Panc1 (cell line): ENCODE measurements at regions not wholly inside any gene's neighbourhood (a gene's known extent, or its start where the extent isn't known, plus 50 kb on each side); places are given as distances from the start of the nearest gene placed in this dataset.
"Not testable (repeated sequence)": the region's sequence is repeated elsewhere in the genome, so short reads cannot be mapped to it uniquely, and the experiment has no call there.

ENCODE experiments used
- ATAC-seq: fragments of 200-7000 bp; cut with Tn5 transposase; 2 replicates; pipeline ENCODE4 v1.9.1; 2020; ENCODE audit warnings: mild to moderate bottlenecking, moderate library complexity
- BruUV-seq: library from RNA; stranded (reverse); fragments of 400-500 nt; replicated peaks from 2 replicates; lab custom pipeline; 2021; lab: Mats Ljungman, UMichigan
- CTCF ChIA-PET: fragments of 300-600 bp; sonication (Branson Sonifier 250); formaldehyde crosslinking; loops from one replicate; lab custom pipeline; 2022; ENCODE audit warnings: antibody characterized with exemption; lab: Charles Lee
- POLR2A ChIA-PET: fragments of 300-600 bp; sonication (Branson Sonifier 250); formaldehyde crosslinking; loops from one replicate; lab custom pipeline; 2022; ENCODE audit warnings: antibody characterized with exemption; lab: Charles Lee
- DNase-seq: peaks from one replicate; pipeline ENCODE4 v3.0.0-alpha.2; 2010; ENCODE audit warnings: low read depth, low spot score
- H3K27ac ChIP-seq: 2 replicates; pipeline ENCODE4 v1.5.1; 2011; ENCODE audit warnings: mild to moderate bottlenecking, low read length, inconsistent platforms
- H3K27me3 ChIP-seq: fragments of 200-500 bp; sonication (Bioruptor generic); 2 replicates; pipeline ENCODE4 v1.6.0; 2014; ENCODE audit warnings: low read length, inconsistent platforms; ENCODE audit not compliant: control insufficient read depth, insufficient read depth
- H3K36me3 ChIP-seq: fragments of 200-500 bp; sonication (Bioruptor generic); 2 replicates; pipeline ENCODE4 v1.5.1; 2014; ENCODE audit warnings: inconsistent platforms, mild to moderate bottlenecking, low read length, moderate library complexity; ENCODE audit not compliant: control insufficient read depth, insufficient read depth
- H3K4me1 ChIP-seq: 2 replicates; pipeline ENCODE4 v1.5.1; 2011; ENCODE audit warnings: inconsistent platforms, mild to moderate bottlenecking, low read length, moderate library complexity; ENCODE audit not compliant: control insufficient read depth, insufficient read depth
- H3K4me3 ChIP-seq, 2 experiments: 2 replicates each; pipeline ENCODE4 v1.5.1; 2011 to 2012; ENCODE audit warnings: low read depth in 2 of 2, low read length in 2 of 2, mild to moderate bottlenecking in 2 of 2, inconsistent platforms in 1 of 2, moderate library complexity in 1 of 2
- H3K9me3 ChIP-seq: fragments of 200-500 bp; sonication (Bioruptor generic); 2 replicates; pipeline ENCODE4 v1.5.1; 2014; ENCODE audit warnings: low read depth, mild to moderate bottlenecking, inconsistent platforms, low read length, moderate library complexity; ENCODE audit not compliant: control insufficient read depth, insufficient read depth
- POLR2AphosphoS5 ChIP-seq: IDR thresholded peaks from 2 replicates; pipeline ENCODE4 v1.6.1; 2012; ENCODE audit warnings: mild to moderate bottlenecking, low read depth, low read length, moderate library complexity
- SIN3A ChIP-seq: IDR thresholded peaks from 2 replicates; pipeline ENCODE4 v1.6.1; 2012; ENCODE audit warnings: low read depth, mild to moderate bottlenecking, low read length, moderate library complexity, borderline replicate concordance; ENCODE audit not compliant: insufficient read depth
- TCF7L2 ChIP-seq: IDR thresholded peaks from 2 replicates; pipeline ENCODE4 v1.6.1; 2011; ENCODE audit warnings: mild to moderate bottlenecking, low read depth, low read length, inconsistent platforms
- in situ Hi-C: cut with HindIII; loops from 2 replicates; pipeline ENCODE4 v1.10.0; 2016; ENCODE audit warnings: low sequenced_read_pairs, low pct_unique_long_range_greater_than_20kb
- intact Hi-C: fragments of 100-400 bp; cut with micrococcal nuclease; formaldehyde crosslinking; loops from one replicate; pipeline ENCODE4 v1.10.0; 2022; ENCODE audit not compliant: unreplicated experiment
- TF ChIP-seq, protein P1 (sequence below), 2 experiments: IDR thresholded peaks; 2 replicates each; pipeline ENCODE4 v1.6.1; 2011 to 2012; ENCODE audit warnings: low read depth in 2 of 2, control low read depth in 1 of 2, low read length in 1 of 2, mild to moderate bottlenecking in 1 of 2, moderate library complexity in 1 of 2; ENCODE audit not compliant: insufficient read depth in 1 of 2
- TF ChIP-seq, protein P2 (sequence below): fragments of 450-650 bp; IDR thresholded peaks from 2 replicates; pipeline ENCODE4 v1.5.1; 2017; ENCODE audit warnings: mild to moderate bottlenecking

DNA sequence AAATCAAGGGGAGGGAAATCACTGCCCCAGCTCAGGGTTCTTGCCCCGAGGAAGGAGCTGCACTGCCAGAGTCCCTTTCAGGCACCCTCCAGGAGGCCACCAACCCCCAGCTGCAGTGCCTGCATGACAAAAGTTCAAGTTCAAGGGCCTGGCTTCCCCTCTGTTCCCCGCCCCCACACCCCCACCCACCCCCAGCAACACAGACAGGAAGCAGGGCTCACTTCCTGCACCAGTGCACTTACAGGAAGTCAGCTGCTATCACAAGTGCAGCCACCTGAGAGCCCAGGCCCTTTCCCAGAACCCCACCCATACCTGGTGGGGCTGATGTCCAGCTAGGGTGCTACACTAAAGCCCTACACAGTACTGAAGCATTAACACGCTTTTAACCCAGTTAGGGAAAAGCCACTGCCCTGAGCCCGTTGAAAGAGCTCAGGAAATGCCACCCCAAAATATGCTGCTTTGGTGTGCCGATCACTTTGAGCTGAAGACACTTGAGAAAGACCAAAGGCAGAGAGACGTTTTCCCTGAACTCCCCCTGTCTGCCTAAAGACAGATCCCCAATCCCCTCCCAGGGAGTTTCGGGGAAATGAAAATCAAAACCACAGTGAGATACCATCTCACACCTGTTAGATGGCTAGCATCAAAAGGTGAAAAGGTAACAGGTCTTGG, 109.9 kb upstream of the CAB39 start:
- TF ChIP-seq, protein P1, sequence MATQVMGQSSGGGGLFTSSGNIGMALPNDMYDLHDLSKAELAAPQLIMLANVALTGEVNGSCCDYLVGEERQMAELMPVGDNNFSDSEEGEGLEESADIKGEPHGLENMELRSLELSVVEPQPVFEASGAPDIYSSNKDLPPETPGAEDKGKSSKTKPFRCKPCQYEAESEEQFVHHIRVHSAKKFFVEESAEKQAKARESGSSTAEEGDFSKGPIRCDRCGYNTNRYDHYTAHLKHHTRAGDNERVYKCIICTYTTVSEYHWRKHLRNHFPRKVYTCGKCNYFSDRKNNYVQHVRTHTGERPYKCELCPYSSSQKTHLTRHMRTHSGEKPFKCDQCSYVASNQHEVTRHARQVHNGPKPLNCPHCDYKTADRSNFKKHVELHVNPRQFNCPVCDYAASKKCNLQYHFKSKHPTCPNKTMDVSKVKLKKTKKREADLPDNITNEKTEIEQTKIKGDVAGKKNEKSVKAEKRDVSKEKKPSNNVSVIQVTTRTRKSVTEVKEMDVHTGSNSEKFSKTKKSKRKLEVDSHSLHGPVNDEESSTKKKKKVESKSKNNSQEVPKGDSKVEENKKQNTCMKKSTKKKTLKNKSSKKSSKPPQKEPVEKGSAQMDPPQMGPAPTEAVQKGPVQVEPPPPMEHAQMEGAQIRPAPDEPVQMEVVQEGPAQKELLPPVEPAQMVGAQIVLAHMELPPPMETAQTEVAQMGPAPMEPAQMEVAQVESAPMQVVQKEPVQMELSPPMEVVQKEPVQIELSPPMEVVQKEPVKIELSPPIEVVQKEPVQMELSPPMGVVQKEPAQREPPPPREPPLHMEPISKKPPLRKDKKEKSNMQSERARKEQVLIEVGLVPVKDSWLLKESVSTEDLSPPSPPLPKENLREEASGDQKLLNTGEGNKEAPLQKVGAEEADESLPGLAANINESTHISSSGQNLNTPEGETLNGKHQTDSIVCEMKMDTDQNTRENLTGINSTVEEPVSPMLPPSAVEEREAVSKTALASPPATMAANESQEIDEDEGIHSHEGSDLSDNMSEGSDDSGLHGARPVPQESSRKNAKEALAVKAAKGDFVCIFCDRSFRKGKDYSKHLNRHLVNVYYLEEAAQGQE (IDR thresholded peaks at IDR 0.05; ENCODE audit: insufficient read depth in 1 of 2, low read depth in 2 of 2, low read length in 1 of 2), result no peak
- TF ChIP-seq, protein P2, sequence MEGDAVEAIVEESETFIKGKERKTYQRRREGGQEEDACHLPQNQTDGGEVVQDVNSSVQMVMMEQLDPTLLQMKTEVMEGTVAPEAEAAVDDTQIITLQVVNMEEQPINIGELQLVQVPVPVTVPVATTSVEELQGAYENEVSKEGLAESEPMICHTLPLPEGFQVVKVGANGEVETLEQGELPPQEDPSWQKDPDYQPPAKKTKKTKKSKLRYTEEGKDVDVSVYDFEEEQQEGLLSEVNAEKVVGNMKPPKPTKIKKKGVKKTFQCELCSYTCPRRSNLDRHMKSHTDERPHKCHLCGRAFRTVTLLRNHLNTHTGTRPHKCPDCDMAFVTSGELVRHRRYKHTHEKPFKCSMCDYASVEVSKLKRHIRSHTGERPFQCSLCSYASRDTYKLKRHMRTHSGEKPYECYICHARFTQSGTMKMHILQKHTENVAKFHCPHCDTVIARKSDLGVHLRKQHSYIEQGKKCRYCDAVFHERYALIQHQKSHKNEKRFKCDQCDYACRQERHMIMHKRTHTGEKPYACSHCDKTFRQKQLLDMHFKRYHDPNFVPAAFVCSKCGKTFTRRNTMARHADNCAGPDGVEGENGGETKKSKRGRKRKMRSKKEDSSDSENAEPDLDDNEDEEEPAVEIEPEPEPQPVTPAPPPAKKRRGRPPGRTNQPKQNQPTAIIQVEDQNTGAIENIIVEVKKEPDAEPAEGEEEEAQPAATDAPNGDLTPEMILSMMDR, result no peak
- TF ChIP-seq SIN3A, result no peak
- no peak for TF ChIP-seq POLR2AphosphoS5
- TF ChIP-seq TCF7L2, result no peak
- DNase-seq, result no peak
- H3K27me3 ChIP-seq, result no peaks in the 10 kb centered on the region
- no peak for ATAC-seq
- no peak overlapping the region for H3K27ac ChIP-seq
- no peaks in the 10 kb centered on the region for H3K9me3 ChIP-seq
- in situ Hi-C loops (no loop called here), intact Hi-C loops (no loop called here)
- no TSS peak for BruUV-seq
- H3K4me1 ChIP-seq, result no peaks in the 10 kb centered on the region
- ChIA-PET POLR2A (interaction anchor here (0.5 kb wide), 1 partner anchor 15 kb away, joined by 5 read pairs; no protein-coding TSS in a partner anchor), CTCF (no interaction called here)
- H3K4me3 ChIP-seq, result no peak overlapping the region
- H3K36me3 ChIP-seq, result no peaks in the 10 kb centered on the region

DNA sequence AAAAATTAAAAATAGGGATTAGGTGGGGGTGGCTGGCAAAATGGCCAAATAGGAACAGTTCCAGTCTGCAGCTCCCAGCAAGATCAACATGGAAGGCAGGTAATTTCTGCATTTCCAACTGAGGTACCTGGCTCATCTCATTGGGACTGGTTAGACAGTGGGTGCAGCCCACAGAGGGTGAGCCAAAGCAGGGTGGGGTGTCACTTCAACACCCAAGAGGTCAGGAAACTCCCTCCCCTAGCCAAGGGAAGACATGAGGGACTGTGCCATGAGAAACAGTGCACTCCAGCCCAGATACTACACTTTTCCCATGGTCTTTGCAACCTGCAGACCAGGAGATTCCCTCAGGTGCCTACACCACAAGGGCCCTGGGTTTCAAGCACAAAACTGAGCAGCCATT, 109.3 kb upstream of the CAB39 start:
- H3K4me3 ChIP-seq, POLR2A ChIA-PET, H3K9me3 ChIP-seq, H3K36me3 ChIP-seq, intact Hi-C loops, ATAC-seq, H3K27ac ChIP-seq, BruUV-seq, H3K4me1 ChIP-seq, H3K27me3 ChIP-seq, CTCF ChIA-PET, DNase-seq, in situ Hi-C loops: not testable (repeated sequence)

DNA sequence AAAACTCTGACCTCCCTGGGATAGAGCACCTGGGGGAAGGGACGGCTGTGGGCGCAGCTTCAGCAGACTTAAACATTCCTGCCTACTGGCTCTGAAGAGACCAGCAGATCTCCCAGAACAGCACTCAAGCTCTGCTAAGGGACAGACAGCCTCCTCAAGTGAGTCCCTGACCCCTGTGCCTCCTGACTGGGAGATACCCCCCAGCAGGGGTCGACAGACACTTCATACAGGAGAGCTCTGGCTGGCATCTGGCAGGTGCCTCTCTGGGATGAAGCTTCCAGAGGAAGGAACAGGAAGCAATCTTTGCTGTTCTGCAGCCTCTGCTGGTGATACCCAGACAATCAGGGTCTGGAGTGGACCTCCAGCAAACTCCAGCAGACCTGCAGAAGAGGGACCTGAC, 108.5 kb upstream of the CAB39 start:
- H3K27ac ChIP-seq, DNase-seq, H3K9me3 ChIP-seq, BruUV-seq, CTCF ChIA-PET, in situ Hi-C loops, H3K4me1 ChIP-seq, POLR2A ChIA-PET, H3K36me3 ChIP-seq, intact Hi-C loops, H3K4me3 ChIP-seq, ATAC-seq, H3K27me3 ChIP-seq: not testable (repeated sequence)
